Breast epithelium (tissue), 3 donors: ENCODE measurements at regions not wholly inside any gene's neighbourhood (a gene's known extent, or its start where the extent isn't known, plus 50 kb on each side); places are given as distances from the start of the nearest gene placed in this dataset.

Experiments used
- CTCF ChIP-seq, 3 donors: fragments of 450-650 bp; IDR thresholded peaks; one replicate each; pipeline ENCODE4 v1.5.1; 2016 to 2017; ENCODE audit warnings: antibody characterized with exemption in 3 of 3, mild to moderate bottlenecking in 3 of 3, moderate library complexity in 3 of 3
- POLR2A ChIP-seq: fragments of 450-650 bp; IDR thresholded peaks from one replicate; pipeline ENCODE4 v1.6.1; 2016; ENCODE audit warnings: antibody characterized with exemption, mild to moderate bottlenecking, moderate library complexity

- TF ChIP-seq CTCF (IDR thresholded peaks at IDR 0.05): no peak
- no peak for TF ChIP-seq POLR2A
Measured at GRCh38 chr6:129767776-129768485, 58.0 kb upstream of the ARHGAP18 start.
